Gastrocnemius medialis (tissue), 4 donors: ENCODE measurements at regions not wholly inside any gene's neighbourhood (a gene's known extent, or its start where the extent isn't known, plus 50 kb on each side); places are given as distances from the start of the nearest gene placed in this dataset.

ENCODE experiments used
- ATAC-seq, 2 donors: fragments of 150-250 bp; one replicate each; pipeline ENCODE4 v1.9.1; 2016
- DNase-seq, 2 donors: peaks; one replicate each; pipeline ENCODE4 v3.0.0-alpha.2; 2019
- H3K27ac ChIP-seq, 4 donors: fragments of 200-600 bp; sonication (generic); 1 replicate in 1 of 4; 2 replicates in 3 of 4; pipeline ENCODE4 v1.5.1; 2016 to 2018; ENCODE audit warnings: mild to moderate bottlenecking in 2 of 4, moderate library complexity in 1 of 4
- H3K27me3 ChIP-seq, 3 donors: fragments of 200-600 bp; sonication (generic) in 2 of 3; 1 replicate in 1 of 3; 2 replicates in 2 of 3; pipeline versions ENCODE4 v1.5.1 to v1.6.0; 2016 to 2019; ENCODE audit warnings: mild to moderate bottlenecking in 1 of 3, moderate library complexity in 1 of 3
- H3K36me3 ChIP-seq, 2 donors: fragments of 200-600 bp; sonication (generic) in 1 of 2; one replicate each; pipeline ENCODE4 v1.5.1; 2017 to 2018
- H3K4me1 ChIP-seq, 2 donors: fragments of 200-600 bp; sonication (generic) in 1 of 2; one replicate each; pipeline ENCODE4 v1.5.1; 2016 to 2017; ENCODE audit warnings: mild to moderate bottlenecking in 2 of 2
- H3K4me3 ChIP-seq, 4 donors: fragments of 200-600 bp; sonication (generic) in 3 of 4; 1 replicate in 1 of 4; 2 replicates in 3 of 4; pipeline ENCODE4 v1.5.1; 2016 to 2019; ENCODE audit warnings: mild to moderate bottlenecking in 2 of 4
- H3K9me3 ChIP-seq, 3 donors: fragments of 200-600 bp; sonication (generic) in 2 of 3; 1 replicate in 1 of 3; 2 replicates in 2 of 3; pipeline ENCODE4 v1.5.1; 2016 to 2019
- CTCF ChIP-seq, 5 experiments: fragments of 450-650 bp in 3 of 5; fragments of 200-600 bp in 2 of 5; sonication (generic) in 2 of 5; IDR thresholded peaks in 4 of 5; conservative IDR thresholded peaks in 1 of 5; 1 replicate in 4 of 5; 2 replicates in 1 of 5; pipeline ENCODE4 v1.5.1; 2016 to 2019; ENCODE audit warnings: antibody characterized with exemption in 5 of 5, mild to moderate bottlenecking in 3 of 5, moderate library complexity in 3 of 5
- POLR2A ChIP-seq, 2 donors: fragments of 450-650 bp; IDR thresholded peaks; one replicate each; pipeline ENCODE4 v1.6.1; 2017; ENCODE audit warnings: antibody characterized with exemption in 2 of 2, mild to moderate bottlenecking in 2 of 2, moderate library complexity in 2 of 2
- in situ Hi-C, 4 donors: fragments of 200-750 bp; cut with MboI; loops; one replicate each; pipeline versions ENCODE4 v1.15.0 to v1.8.0; 2017; ENCODE audit warnings: low sequenced_read_pairs in 4 of 4
- intact Hi-C: fragments of 100-400 bp; cut with DNase I; formaldehyde crosslinking; loops from one replicate; pipeline ENCODE4 v1.15.1; 2023; ENCODE audit warnings: low total_unique reads

DNA sequence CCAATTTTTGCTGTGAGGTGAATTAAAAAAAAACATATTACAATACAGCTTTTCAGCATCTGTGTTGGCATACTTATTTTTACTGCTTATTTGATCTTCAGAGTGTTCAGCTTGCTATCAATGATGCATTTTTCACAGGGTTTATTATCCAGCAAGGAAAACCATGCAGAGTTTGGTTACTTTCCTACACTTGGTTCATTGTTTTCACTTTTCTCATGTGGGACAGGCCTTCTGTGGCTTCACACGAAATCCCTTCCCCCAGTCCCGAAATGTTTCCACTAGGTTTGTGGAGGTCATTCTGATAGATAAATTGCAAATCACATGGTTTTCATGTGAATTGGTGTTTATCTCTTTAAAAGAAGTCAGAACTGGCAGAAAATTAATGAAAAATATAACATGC is 205.8 kb downstream of the SPCS3 start:
- in situ Hi-C loops (no loop called here), intact Hi-C loops (no loop called here)
- H3K36me3 ChIP-seq = no peaks in the 10 kb centered on the region
- no peaks in the 10 kb centered on the region for H3K4me1 ChIP-seq
- ATAC-seq (no peak), DNase-seq (no peak)
- no peaks in the 10 kb centered on the region for H3K27me3 ChIP-seq
- no peak overlapping the region for H3K4me3 ChIP-seq
- no peak overlapping the region for H3K27ac ChIP-seq
- no peaks in the 10 kb centered on the region for H3K9me3 ChIP-seq
- no peak for TF ChIP-seq POLR2A (IDR thresholded peaks at IDR 0.05)
- no peak for TF ChIP-seq CTCF (IDR thresholded peaks at IDR 0.05 in 4 of 5, conservative IDR thresholded peaks at IDR 0.05 in 1 of 5)

GRCh38 chr4:176526704-176527103 is 206.9 kb downstream of the SPCS3 start:
- ATAC-seq (no peak), DNase-seq (no peak)
- in situ Hi-C loops = no loop called here
- intact Hi-C loops = no loop called here
- no peaks in the 10 kb centered on the region for H3K9me3 ChIP-seq
- TF ChIP-seq CTCF (IDR thresholded peaks at IDR 0.05 in 4 of 5, conservative IDR thresholded peaks at IDR 0.05 in 1 of 5) (no peak), POLR2A (IDR thresholded peaks at IDR 0.05) (no peak)
- no peak overlapping the region for H3K4me3 ChIP-seq
- no peaks in the 10 kb centered on the region for H3K4me1 ChIP-seq
- H3K27ac ChIP-seq = no peak overlapping the region
- H3K36me3 ChIP-seq = no peaks in the 10 kb centered on the region
- H3K27me3 ChIP-seq = no peaks in the 10 kb centered on the region

DNA sequence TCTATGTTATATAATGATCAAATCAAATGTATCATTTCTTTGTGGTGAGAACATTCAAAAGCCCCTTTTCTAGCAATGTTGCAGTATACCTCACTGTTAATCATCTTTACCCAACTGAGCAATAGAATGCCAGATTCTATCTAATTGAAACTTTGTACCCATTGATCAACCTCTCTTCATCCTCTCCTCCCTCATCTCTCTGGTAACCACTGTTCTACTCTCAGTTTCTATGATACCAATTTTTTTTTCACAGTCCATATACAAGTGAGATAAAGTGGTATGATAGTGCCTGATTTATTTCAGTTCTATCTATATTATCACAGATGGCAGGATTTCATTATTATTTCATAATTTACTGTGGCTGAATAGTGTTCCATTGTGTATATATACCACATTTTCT is 209.8 kb downstream of the SPCS3 start:
- Histone ChIP-seq H3K27me3 (no peaks in the 10 kb centered on the region), H3K4me3 (no peak overlapping the region), H3K4me1 (no peaks in the 10 kb centered on the region), H3K27ac (no peak overlapping the region), H3K9me3 (no peaks in the 10 kb centered on the region), H3K36me3 (no peaks in the 10 kb centered on the region)
- no peak for DNase-seq
- intact Hi-C loops = no loop called here
- TF ChIP-seq POLR2A (IDR thresholded peaks at IDR 0.05) (no peak), CTCF (IDR thresholded peaks at IDR 0.05 in 4 of 5, conservative IDR thresholded peaks at IDR 0.05 in 1 of 5) (no peak)
- in situ Hi-C loops = no loop called here
- ATAC-seq = no peak

DNA sequence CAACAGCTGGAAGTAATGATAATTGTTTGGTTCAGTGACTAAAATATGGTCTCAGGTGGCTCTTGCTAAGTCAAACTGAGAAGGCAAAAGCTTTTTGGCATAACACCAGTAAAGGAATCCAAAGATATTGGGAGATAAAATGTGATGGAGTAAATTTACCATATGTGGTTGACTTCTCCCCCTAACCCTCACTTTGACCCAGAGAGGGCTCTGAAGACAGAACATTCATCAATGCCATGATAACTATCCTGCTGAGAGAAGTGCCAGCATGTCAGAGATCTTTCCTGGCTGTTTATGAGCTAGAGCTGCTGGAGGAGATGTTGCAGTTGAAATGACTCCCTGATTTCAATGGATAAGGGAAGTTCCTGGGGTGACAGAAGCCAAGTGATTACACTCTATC is 213.4 kb downstream of the SPCS3 start:
- TF ChIP-seq CTCF (IDR thresholded peaks at IDR 0.05 in 4 of 5, conservative IDR thresholded peaks at IDR 0.05 in 1 of 5) = no peak
- TF ChIP-seq POLR2A (IDR thresholded peaks at IDR 0.05) = no peak
- no peaks in the 10 kb centered on the region for H3K36me3 ChIP-seq
- no peak for ATAC-seq
- no peaks in the 10 kb centered on the region for H3K27me3 ChIP-seq
- H3K4me3 ChIP-seq = no peak overlapping the region
- H3K4me1 ChIP-seq = no peaks in the 10 kb centered on the region
- in situ Hi-C loops (no loop called here), intact Hi-C loops (no loop called here)
- no peak for DNase-seq
- H3K9me3 ChIP-seq = no peaks in the 10 kb centered on the region
- no peak overlapping the region for H3K27ac ChIP-seq

GRCh38 chr4:176534566-176534965 is 214.8 kb downstream of the SPCS3 start:
- intact Hi-C loops = no loop called here
- DNase-seq = no peak
- Histone ChIP-seq H3K4me1 (no peaks in the 10 kb centered on the region), H3K36me3 (no peaks in the 10 kb centered on the region), H3K9me3 (no peaks in the 10 kb centered on the region), H3K27ac (no peak overlapping the region), H3K27me3 (no peaks in the 10 kb centered on the region), H3K4me3 (no peak overlapping the region)
- TF ChIP-seq POLR2A (IDR thresholded peaks at IDR 0.05) (no peak), CTCF (IDR thresholded peaks at IDR 0.05 in 4 of 5, conservative IDR thresholded peaks at IDR 0.05 in 1 of 5) (no peak)
- ATAC-seq = no peak
- in situ Hi-C loops = no loop called here
